SK-N-SH (cell line): ENCODE measurements at regions not wholly inside any gene's neighbourhood (a gene's known extent, or its start where the extent isn't known, plus 50 kb on each side); places are given as distances from the start of the nearest gene placed in this dataset.
"Not testable (repeated sequence)": the region's sequence is repeated elsewhere in the genome, so short reads cannot be mapped to it uniquely, and the experiment has no call there.

Source experiments
- CTCF ChIA-PET: fragments of 300-600, 350-600 bp; formaldehyde crosslinking; extraction: SDS; loops from one replicate; lab custom pipeline; 2021; lab: Yijun Ruan, JAX
- POLR2A ChIA-PET: fragments of 350-600 bp; sonication (Branson Sonifier 250); formaldehyde crosslinking; extraction: SDS; loops from one replicate; lab custom pipeline; 2020; ENCODE audit warnings: antibody characterized with exemption, inconsistent platforms; lab: Yijun Ruan, JAX
- DNase-seq: peaks from one replicate; pipeline ENCODE4 v3.0.0; 2012
- H2AFZ ChIP-seq: fragments of 200-600 bp; sonication (generic); 2 replicates; pipeline ENCODE4 v1.8.1; 2016; ENCODE audit warnings: antibody characterized with exemption, mild to moderate bottlenecking, low read depth
- H3F3A ChIP-seq: fragments of 200-600 bp; sonication (generic); replicated peaks from 2 replicates; pipeline ENCODE3; 2016; ENCODE audit warnings: antibody characterized with exemption, mild to moderate bottlenecking; ENCODE audit not compliant: insufficient read depth
- H3K27ac ChIP-seq, 2 experiments: fragments of 200-500 bp in 1 of 2; fragments of 200-600 bp in 1 of 2; sonication (Bioruptor generic) in 1 of 2; sonication (generic), shearing (Covaris generic) in 1 of 2; 2 replicates each; pipeline versions ENCODE4 v1.5.1 to v1.6.1; 2014 to 2016; ENCODE audit warnings: low read depth in 2 of 2, inconsistent platforms in 1 of 2, low read length in 1 of 2, mild to moderate bottlenecking in 1 of 2, mixed read lengths in 1 of 2
- H3K27me3 ChIP-seq: fragments of 200-600 bp; sonication (generic), shearing (Covaris generic); 2 replicates; pipeline ENCODE4 v1.6.1; 2016; ENCODE audit warnings: mixed run types; ENCODE audit not compliant: insufficient read depth
- H3K36me3 ChIP-seq, 2 experiments: fragments of 200-500 bp in 1 of 2; fragments of 200-600 bp in 1 of 2; sonication (Bioruptor generic) in 1 of 2; sonication (generic) in 1 of 2; replicated peaks in 1 of 2; 2 replicates each; pipeline versions ENCODE3 to v1.5.1; 2014 to 2016; ENCODE audit warnings: low read length in 1 of 2, mild to moderate bottlenecking in 1 of 2; ENCODE audit not compliant: insufficient read depth in 2 of 2, control insufficient read depth in 1 of 2
- H3K4me1 ChIP-seq, 2 experiments: fragments of 200-500 bp in 1 of 2; fragments of 200-600 bp in 1 of 2; sonication (Bioruptor generic) in 1 of 2; sonication (generic), shearing (Covaris generic) in 1 of 2; 2 replicates each; pipeline versions ENCODE4 v1.5.1 to v1.6.1; 2014 to 2016; ENCODE audit warnings: low read depth in 1 of 2, low read length in 1 of 2, mixed run types in 1 of 2; ENCODE audit not compliant: insufficient read depth in 2 of 2, control insufficient read depth in 1 of 2
- H3K4me2 ChIP-seq: fragments of 200-600 bp; sonication (generic), shearing (Covaris generic); 2 replicates; pipeline ENCODE4 v1.6.1; 2017; ENCODE audit warnings: mixed run types
- H3K4me3 ChIP-seq, 2 experiments: fragments of 200-500 bp in 1 of 2; fragments of 200-600 bp in 1 of 2; sonication (Bioruptor generic) in 1 of 2; sonication (generic), shearing (Covaris generic) in 1 of 2; 2 replicates each; pipeline versions ENCODE4 v1.5.1 to v1.8.1; 2014 to 2016; ENCODE audit warnings: low read depth in 2 of 2, inconsistent platforms in 1 of 2, low read length in 1 of 2, mild to moderate bottlenecking in 1 of 2, mixed read lengths in 1 of 2, moderate library complexity in 1 of 2
- H3K79me2 ChIP-seq: fragments of 200-600 bp; sonication (generic); 2 replicates; pipeline ENCODE4 v1.8.1; 2017; ENCODE audit warnings: mild to moderate bottlenecking; ENCODE audit not compliant: insufficient read depth
- H3K9ac ChIP-seq: fragments of 200-600 bp; sonication (generic); 2 replicates; pipeline ENCODE4 v1.6.1; 2017; ENCODE audit warnings: mixed run types
- H3K9me2 ChIP-seq: fragments of 200-600 bp; sonication (generic); 2 replicates; pipeline ENCODE4 v1.6.1; 2017; ENCODE audit warnings: mixed run types
- H3K9me3 ChIP-seq: fragments of 200-600 bp; sonication (generic); 2 replicates; pipeline ENCODE4 v1.6.1; 2017; ENCODE audit warnings: mixed run types, mild to moderate bottlenecking, moderate library complexity
- H4K20me1 ChIP-seq: fragments of 200-600 bp; sonication (generic); 2 replicates; pipeline ENCODE4 v1.6.1; 2017; ENCODE audit warnings: mild to moderate bottlenecking, mixed run types; ENCODE audit not compliant: insufficient read depth
- CHD2 ChIP-seq: fragments of 150-350 bp; IDR thresholded peaks from 2 replicates; pipeline ENCODE4 v1.6.1; 2018; ENCODE audit warnings: low read length; ENCODE audit not compliant: partially characterized antibody
- ELF1 ChIP-seq: IDR thresholded peaks from 2 replicates; pipeline ENCODE4 v1.4.0; 2012
- FOXM1 ChIP-seq: IDR thresholded peaks from 2 replicates; pipeline ENCODE4 v1.4.0; 2012; ENCODE audit warnings: low read depth, mild to moderate bottlenecking
- GABPA ChIP-seq: IDR thresholded peaks from 2 replicates; pipeline ENCODE4 v1.4.0; 2012; ENCODE audit warnings: low read depth, mild to moderate bottlenecking
- GATA2 ChIP-seq: sonication (generic); formaldehyde crosslinking; IDR thresholded peaks from 2 replicates; pipeline ENCODE4 v1.5.0; 2020; ENCODE audit warnings: mild to moderate bottlenecking, missing genetic modification reagents
- MEF2A ChIP-seq: IDR thresholded peaks from 2 replicates; pipeline ENCODE4 v1.4.0; 2012; ENCODE audit warnings: low read depth, borderline replicate concordance
- NRF1 ChIP-seq: IDR thresholded peaks from 2 replicates; pipeline ENCODE4 v1.6.1; 2012; ENCODE audit warnings: low read depth, mild to moderate bottlenecking, low read length
- POLR2AphosphoS5 ChIP-seq: IDR thresholded peaks from 2 replicates; pipeline ENCODE4 v1.6.1; 2012; ENCODE audit warnings: low read depth, low read length
- RAD21 ChIP-seq: IDR thresholded peaks from 2 replicates; pipeline ENCODE4 v1.6.1; 2012; ENCODE audit warnings: mild to moderate bottlenecking, low read length
- RXRA ChIP-seq: IDR thresholded peaks from 2 replicates; pipeline ENCODE4 v1.4.0; 2012; ENCODE audit warnings: low read depth, mild to moderate bottlenecking, borderline replicate concordance
- SMC3 ChIP-seq: IDR thresholded peaks from 2 replicates; pipeline ENCODE4 v1.6.1; 2012; ENCODE audit warnings: low read depth, low read length, improper control_type of control experiment
- TAF1 ChIP-seq: IDR thresholded peaks from 2 replicates; pipeline ENCODE4 v1.6.1; 2012; ENCODE audit warnings: low read depth, mild to moderate bottlenecking, low read length, moderate library complexity, borderline replicate concordance
- TCF12 ChIP-seq: IDR thresholded peaks from 2 replicates; pipeline ENCODE4 v1.4.0; 2012
- TEAD4 ChIP-seq: IDR thresholded peaks from 2 replicates; pipeline ENCODE4 v1.4.0; 2012; ENCODE audit warnings: mild to moderate bottlenecking, borderline replicate concordance; ENCODE audit not compliant: insufficient read depth
- YY1 ChIP-seq: IDR thresholded peaks from 2 replicates; pipeline ENCODE4 v1.4.0; 2012; ENCODE audit warnings: low read depth, mild to moderate bottlenecking
- WGBS: methylation state at CpG from one replicate; pipeline ENCODE4 v1.1.6; 2017; ENCODE audit warnings: low lambda C conversion rate; 5-methylcytosine and 5-hydroxymethylcytosine counted together
- TF ChIP-seq, protein P1 (sequence below): IDR thresholded peaks from 2 replicates; pipeline ENCODE4 v1.4.0; 2012; ENCODE audit warnings: low read depth
- TF ChIP-seq, protein P2 (sequence below): fragments of 150-350 bp; IDR thresholded peaks from 2 replicates; pipeline ENCODE4 v1.6.1; 2017; ENCODE audit warnings: antibody characterized with exemption, low read length, low read depth, borderline replicate concordance

DNA sequence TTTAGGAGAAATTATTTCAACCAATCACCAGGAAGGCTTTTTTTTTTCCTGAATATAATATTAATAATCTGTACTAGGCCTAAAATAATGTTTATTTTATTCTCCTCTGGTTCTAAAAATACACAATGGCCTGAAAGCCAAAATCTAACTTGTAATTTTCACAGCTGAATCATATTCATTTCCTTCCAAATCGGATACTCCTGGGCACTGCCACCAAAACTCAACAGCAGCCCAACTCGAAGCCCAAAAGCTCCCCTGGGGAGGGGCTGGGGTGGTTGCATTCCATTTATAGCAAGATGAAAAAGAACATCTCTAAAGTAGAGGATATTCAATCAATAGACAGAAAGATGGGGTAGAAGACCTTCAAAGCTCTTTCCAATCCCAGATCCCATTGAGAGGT is 100.5 kb upstream of the SETBP1 start:
- CTCF ChIA-PET, result interaction anchor here (1.2 to 2.4 kb wide), 5 partner anchors 8 to 31 kb away, joined by 3 to 10 read pairs (median 4); no protein-coding TSS in a partner anchor
- H3K27ac ChIP-seq, result no peak overlapping the region
- POLR2A ChIA-PET, result no interaction called here

DNA sequence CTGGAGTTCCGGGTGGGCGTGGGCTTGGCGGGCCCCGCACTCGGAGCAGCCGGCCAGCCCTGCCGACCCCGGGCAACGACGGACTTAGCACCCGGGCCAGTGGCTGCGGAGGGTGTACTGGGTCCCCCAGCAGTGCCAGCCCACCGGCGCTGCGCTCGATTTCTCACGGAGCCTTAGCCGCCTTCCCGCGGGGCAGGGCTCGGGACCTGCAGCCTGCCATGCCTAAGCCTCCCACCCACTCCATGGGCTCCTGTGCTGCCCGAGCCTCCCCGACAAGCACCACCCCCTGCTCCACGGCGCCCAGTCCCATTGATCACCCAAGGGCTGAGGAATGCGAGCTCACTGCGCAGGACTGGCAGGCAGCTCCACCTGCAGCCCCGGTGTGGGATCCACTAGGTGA is 99.9 kb upstream of the SETBP1 start:
- H3K36me3 ChIP-seq, H3K9me3 ChIP-seq, H3K9ac ChIP-seq, H3K4me3 ChIP-seq, H3K9me2 ChIP-seq, H3F3A ChIP-seq, CTCF ChIA-PET, H4K20me1 ChIP-seq, H3K27me3 ChIP-seq, H3K4me1 ChIP-seq, POLR2A ChIA-PET, H3K27ac ChIP-seq, H3K4me2 ChIP-seq, H3K79me2 ChIP-seq, DNase-seq, H2AFZ ChIP-seq: not testable (repeated sequence)
- no CpG with 5 or more reads among the region's 28 CpGs for WGBS

More for the DNA sequence above, 100.5 kb upstream of the SETBP1 start:
- H3K79me2 ChIP-seq, result no peaks in the 10 kb centered on the region
- no peak for TF ChIP-seq RAD21
- no peak for TF ChIP-seq POLR2AphosphoS5
- TF ChIP-seq GATA2 (CRISPR knock-in tag), result no peak
- no peak for TF ChIP-seq YY1
- TF ChIP-seq MEF2A, result no peak
- no peak for TF ChIP-seq TAF1
- no peak for TF ChIP-seq RXRA
- TF ChIP-seq GABPA, result no peak
- TF ChIP-seq CHD2, result no peak
- TF ChIP-seq NRF1, result no peak
- no peak for TF ChIP-seq TCF12
- TF ChIP-seq TEAD4, result no peak
- TF ChIP-seq, protein P1, sequence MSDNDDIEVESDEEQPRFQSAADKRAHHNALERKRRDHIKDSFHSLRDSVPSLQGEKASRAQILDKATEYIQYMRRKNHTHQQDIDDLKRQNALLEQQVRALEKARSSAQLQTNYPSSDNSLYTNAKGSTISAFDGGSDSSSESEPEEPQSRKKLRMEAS, result no peak
- TF ChIP-seq SMC3, result no peak
- no peak for TF ChIP-seq ELF1
- no peak for TF ChIP-seq FOXM1
- TF ChIP-seq, protein P2, sequence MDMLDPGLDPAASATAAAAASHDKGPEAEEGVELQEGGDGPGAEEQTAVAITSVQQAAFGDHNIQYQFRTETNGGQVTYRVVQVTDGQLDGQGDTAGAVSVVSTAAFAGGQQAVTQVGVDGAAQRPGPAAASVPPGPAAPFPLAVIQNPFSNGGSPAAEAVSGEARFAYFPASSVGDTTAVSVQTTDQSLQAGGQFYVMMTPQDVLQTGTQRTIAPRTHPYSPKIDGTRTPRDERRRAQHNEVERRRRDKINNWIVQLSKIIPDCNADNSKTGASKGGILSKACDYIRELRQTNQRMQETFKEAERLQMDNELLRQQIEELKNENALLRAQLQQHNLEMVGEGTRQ, result no peak
- TF ChIP-seq, all 33 proteins: peak for 0
- Histone ChIP-seq H3K4me1 (peaks cover 0 to 4% of the 10 kb centered on the region in 2 experiments; a peak in 2 of 4 replicates), H3K9me2 (no peaks in the 10 kb centered on the region; the same call in 1 of the 2 replicates), H2AFZ (no peak overlapping the region), H3K27me3 (no peaks in the 10 kb centered on the region), H3K9me3 (no peaks in the 10 kb centered on the region), H3K9ac (no peak overlapping the region), H3K4me2 (no peak overlapping the region), H4K20me1 (no peaks in the 10 kb centered on the region), H3K4me3 (no peak overlapping the region), H3K36me3 (no peaks in the 10 kb centered on the region), H3F3A (peaks cover 6% of the 10 kb centered on the region)
- no peak for DNase-seq
- 85% methylated on average over 2 of the region's 2 CpGs for WGBS
